ENCODE measurements at regions not wholly inside any gene's neighbourhood (a gene's known extent, or its start where the extent isn't known, plus 50 kb on each side); places are given as distances from the start of the nearest gene placed in this dataset.
"Not testable (repeated sequence)": the region's sequence is repeated elsewhere in the genome, so short reads cannot be mapped to it uniquely, and the experiment has no call there.

DNA sequence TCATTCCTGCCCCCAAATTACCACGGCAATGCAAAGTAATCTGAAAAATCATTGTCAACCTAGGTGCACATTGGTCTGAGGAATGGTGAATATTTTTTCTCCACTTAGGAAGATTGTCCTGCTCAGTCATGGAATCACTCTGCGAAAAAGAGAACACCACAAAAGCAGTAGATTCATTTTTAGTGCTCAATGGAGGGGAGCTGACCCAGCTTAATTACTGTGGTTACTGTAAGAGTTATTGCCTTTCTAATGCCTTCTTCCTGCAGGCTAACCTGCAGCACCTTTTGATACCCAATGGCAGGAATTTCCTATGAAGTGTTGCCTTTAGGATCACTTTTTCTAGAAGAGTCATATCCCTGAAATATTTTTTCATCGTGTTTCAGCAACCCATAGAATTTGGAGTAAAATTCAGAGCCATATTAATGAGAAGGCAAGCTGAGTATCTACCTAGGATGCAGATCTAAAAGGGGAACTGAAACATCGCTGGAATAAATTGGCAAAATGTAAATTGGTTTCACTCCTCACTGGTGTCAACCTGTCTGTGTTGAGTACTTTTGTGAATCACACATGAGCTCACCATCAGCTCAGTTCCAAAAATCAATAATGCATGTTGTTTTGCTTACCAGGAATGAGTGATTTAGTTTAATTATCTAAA is 464.5 kb downstream of the CSNK1G3 start:
- DNase-seq = no peak

DNA sequence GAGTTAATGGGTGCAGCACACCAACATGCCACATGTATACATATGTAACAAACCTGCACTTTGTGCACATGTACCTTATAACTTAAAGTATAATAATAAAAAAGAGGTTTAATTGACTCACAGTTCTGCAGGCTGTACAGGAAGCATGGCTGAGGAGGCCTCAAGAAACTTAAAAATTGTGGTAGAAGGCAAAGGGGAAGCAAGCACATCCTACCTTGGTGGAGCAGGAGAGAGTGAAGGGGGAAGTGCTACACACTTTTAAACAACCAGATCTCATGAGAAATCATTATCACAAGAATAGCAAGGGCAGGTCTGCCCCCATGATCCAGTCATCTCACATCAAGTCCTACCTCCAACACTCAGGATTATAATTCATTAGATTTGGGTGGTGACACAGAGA is 463.5 kb downstream of the CSNK1G3 start:
- DNase-seq = not testable (repeated sequence)

GRCh38 chr5:123966781-123967180 is 454.8 kb downstream of the CSNK1G3 start:
- no peak for DNase-seq

DNA sequence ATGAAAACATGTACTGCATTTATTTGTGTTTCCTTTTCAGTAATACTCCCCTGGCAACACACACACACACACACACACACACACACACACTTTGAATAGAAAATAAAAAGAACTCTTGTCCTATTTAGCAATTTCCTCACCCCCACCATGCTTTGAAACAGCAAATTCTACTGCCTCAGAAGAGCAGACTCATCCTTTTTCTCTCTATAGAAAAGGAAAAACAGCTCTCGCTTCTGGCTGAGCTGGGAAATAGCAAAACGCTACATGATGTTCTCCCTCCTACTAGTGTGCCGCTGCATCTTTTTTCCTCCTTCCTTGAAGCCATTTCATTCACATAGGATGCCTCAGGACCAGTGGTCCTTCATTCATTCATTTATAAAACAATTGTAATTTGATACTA is 453.6 kb downstream of the CSNK1G3 start:
- no peak for DNase-seq

DNA sequence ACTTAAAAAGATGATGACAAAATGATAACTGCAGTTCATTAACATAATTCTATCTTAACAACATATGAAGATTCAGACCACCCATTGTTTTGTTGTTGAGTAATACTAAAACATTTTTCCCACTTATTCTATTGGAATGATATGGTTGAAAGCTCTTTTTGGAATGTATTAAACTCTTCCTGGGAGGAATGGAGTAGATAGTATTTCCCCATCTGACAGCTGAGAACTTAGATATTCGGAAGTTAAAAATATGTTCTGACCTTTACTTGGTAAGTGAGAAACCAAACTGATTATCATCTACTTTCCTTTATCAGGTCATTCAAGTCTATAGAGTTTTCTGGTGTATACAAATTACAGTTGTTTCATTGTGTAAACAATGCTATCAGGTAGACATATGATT is 452.9 kb downstream of the CSNK1G3 start:
- no peak for DNase-seq

DNA sequence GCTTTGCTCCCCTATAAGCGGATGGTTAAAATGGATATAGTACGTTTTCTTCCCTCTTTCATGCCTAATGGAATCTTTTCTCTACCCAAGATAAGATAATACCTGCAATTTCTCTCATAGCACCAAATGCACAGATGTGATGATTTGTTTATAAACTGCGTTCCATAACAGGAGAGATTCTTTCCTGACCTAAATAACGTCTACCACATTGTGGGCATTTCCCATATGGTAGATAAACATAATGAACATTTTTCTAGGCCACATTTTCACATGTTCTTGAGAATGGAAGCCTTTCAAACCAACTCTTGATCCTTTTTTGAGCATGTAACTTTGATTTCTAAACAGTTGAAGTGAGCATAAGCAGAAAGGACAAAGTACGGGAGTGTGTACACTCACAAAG is 448.5 kb downstream of the CSNK1G3 start:
- no peak for DNase-seq

- DNase-seq = no peak
Observed at GRCh38 chr5:123951582-123951977, 439.6 kb downstream of the CSNK1G3 start.

- DNase-seq = no peak
Observed at GRCh38 chr5:123950701-123951581, 439.0 kb downstream of the CSNK1G3 start.

GRCh38 chr5:123949807-123950340 is 437.9 kb downstream of the CSNK1G3 start:
- DNase-seq = no peak

- DNase-seq = no peak
Observed at GRCh38 chr5:123949043-123949804, 437.2 kb downstream of the CSNK1G3 start.

GRCh38 chr5:123947797-123948196 is 435.8 kb downstream of the CSNK1G3 start:
- no peak for DNase-seq

GRCh38 chr5:123945548-123945947 is 433.6 kb downstream of the CSNK1G3 start:
- no peak for DNase-seq

- DNase-seq = no peak
Observed at GRCh38 chr5:123943151-123943550, 431.2 kb downstream of the CSNK1G3 start.

- no peak for DNase-seq
Observed at GRCh38 chr5:123940416-123940815, 428.4 kb downstream of the CSNK1G3 start.

DNA sequence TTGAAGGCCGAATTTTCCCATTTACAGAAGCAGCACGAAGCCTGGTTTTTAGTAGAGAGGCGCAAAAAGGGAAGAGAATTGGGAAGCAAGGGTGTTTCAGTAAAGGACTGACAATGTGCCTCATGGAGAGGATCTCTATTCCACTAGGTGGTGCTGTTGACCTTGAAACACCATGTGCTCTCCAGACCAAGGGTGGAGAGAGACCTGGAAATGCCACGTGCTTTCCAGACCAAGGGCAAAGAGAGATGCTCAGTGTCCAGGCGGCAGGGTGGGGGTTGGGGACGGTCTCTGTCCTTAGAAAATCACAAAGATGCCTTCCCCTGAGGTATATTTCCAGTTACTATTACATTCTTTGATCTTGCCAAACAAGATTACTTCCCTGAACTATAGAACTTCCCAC is 425.3 kb downstream of the CSNK1G3 start:
- no peak for DNase-seq

DNA sequence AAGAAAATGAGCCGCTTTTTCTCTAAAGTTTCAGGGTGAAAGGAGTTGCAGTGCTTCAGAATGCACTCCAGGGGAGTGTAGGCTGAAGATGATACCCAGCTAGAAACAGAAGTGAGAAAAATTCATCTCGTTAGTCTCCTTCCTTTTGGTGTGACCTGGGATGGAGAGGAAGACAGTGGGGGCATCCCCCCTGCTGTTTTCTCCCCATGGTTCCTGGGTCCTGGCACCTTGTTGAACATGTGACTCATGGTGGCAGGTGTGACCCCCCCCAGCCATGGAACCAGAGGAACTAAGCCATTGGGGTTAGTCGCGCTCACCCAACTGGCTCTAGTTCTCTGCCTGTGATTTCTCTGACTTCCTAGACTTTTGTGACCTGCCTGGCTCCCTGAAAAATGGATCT is 424.6 kb downstream of the CSNK1G3 start:
- no peak for DNase-seq

DNA sequence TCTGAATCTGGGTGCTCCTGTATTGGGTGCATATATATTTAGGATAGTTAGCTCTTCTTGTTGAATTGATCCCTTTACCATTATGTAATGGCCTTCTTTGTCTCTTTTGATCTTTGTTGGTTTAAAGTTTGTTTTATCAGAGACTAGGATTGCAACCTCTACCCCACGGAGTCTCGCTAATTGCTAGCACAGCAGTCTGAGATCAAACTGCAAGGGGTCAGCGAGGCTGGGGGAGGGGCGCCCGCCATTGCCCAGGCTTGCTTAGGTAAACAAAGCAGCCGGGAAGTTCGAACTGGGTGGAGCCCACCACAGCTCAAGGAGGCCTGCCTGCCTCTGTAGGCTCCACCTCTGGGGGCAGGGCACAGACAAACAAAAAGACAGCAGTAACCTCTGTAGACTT is 421.8 kb downstream of the CSNK1G3 start:
- not testable (repeated sequence) for DNase-seq

DNA sequence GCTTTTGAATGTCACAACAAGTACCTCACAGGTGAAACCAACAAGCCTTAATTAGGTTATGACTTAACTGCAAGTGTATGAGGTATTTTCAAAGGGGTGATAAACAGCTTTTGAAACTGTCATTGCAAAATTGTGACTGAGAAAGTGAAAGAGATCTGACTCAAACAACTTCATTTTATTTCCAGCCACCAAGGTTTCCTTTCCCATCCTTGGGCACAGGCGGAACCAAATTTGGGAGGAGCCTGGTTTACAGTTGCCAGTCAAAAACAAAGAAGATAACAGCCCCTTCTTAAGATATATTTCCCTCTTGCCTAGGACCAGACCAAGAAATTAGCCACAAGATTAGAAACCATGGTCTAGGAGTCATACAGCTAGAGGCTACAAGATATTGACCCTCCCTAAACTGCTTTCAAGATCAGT is 417.1 kb downstream of the CSNK1G3 start:
- DNase-seq = no peak

DNA sequence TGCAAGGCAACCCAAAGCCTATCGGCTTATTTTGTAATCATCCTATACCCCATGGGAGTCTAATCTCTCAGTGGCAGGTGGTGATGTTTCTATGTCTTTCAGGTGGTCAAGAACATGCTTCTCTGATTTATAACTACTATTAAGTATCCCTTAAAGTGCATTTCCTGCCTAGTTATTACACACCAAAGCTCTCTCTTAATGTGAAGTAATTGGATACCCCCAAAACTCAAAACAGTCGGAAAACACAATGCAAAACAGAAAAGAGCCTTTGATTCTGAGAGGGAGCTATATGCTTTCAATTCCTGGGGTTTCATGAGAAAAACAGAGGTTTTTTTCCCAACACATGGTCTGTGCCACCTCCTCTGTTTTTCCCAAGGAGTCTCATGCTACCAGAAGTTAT is 416.4 kb downstream of the CSNK1G3 start:
- no peak for DNase-seq

- DNase-seq = no peak
Observed at GRCh38 chr5:123921193-123921592, 409.2 kb downstream of the CSNK1G3 start.

GRCh38 chr5:123916345-123917121 is 404.6 kb downstream of the CSNK1G3 start:
- DNase-seq = no peak

GRCh38 chr5:123914333-123914732 is 402.4 kb downstream of the CSNK1G3 start:
- no peak for DNase-seq

GRCh38 chr5:123907349-123907748 is 395.4 kb downstream of the CSNK1G3 start:
- no peak for DNase-seq
